Activated gamma-delta T cell treated with Interleukin-2 at 50 U/mL for 16 hours (primary cell): ENCODE measurements at regions not wholly inside any gene's neighbourhood (a gene's known extent, or its start where the extent isn't known, plus 50 kb on each side); places are given as distances from the start of the nearest gene placed in this dataset.
"Not testable (repeated sequence)": the region's sequence is repeated elsewhere in the genome, so short reads cannot be mapped to it uniquely, and the experiment has no call there.

Experiments used
- DNase-seq: peaks from one replicate; pipeline ENCODE4 v3.0.0-alpha.2; 2020

DNA sequence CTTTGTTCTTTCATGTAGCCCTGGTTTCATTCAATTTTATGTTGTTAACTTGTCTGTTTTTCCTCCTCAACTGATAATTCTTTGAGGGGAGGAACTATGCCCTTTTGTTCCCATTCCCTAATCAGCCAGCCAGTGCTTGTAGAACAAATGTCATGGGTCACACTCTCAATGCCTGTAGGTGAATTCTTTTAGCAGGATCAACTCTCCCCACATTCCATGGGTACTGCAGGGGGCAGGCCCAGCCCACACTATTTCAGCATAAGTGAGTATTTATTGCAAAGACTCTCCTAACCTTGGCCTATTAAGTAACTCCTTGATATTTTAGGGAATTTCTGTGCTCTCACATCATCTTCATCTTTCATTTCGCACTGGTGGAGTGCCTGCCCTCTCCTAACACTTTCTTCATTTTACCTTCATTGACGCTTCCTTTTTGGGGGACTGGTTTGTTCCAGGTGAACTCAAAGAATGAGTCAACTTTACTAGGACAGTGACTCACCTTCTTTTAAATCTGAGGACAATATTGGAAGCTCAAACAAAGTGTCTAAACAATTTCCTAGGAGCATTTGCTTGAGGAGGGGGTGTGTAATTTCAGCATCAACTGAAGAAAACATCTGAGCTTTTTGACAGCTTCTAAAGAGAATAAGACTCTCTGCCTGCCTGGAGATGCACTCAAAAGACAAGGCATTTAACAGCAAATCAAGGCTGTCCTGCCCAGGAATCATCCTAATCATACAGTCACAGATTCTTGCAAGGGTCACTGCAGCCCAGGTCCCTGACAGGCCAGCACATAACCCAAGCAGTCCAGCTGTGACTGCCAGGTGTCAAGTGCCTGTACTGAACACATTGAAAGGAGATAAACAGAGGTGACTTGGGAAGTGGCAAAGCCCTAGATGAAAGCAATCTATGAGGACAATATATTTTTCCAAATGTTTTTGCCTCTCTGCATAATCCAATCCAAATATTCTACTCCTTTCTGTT is 208.8 kb upstream of the ADRA1D start:
- no peak for DNase-seq

DNA sequence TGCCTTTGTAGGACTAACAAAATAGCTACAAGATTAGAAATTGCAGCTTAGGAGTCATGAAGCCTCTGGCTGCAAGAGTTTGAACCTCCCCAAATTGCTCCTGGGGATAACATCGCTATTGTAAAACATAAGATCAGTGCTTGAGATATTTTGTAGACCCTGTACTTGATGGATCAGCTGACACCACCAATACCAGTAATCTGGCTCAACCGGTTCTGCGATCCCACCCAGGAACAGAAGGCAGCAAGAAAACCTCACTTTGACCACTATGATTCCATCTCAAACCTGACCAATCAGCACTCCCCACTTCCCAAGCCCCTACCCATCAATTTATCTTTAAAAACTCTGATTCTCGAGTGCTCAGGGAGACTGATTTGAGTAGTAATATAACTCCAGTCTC is 206.9 kb upstream of the ADRA1D start:
- no peak for DNase-seq

DNA sequence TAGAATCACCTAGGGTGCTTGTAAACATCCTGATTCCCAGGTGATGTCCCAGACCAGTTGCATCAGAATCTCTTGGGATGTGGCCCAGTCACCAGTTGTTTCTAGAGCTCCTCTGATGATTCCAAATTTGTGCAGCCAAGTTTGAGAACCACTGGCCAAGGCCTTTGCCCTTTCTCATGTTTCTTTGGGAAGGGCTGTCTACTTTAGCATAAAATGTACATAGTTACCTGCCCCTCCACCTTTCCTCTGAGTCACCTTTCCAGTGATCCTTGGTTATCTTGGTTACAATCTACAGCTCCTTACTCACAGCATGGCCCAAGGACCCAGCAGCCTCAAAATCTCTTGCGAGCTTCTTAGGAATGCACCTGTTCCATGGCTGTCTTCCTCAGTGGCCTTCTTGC is 206.2 kb upstream of the ADRA1D start:
- DNase-seq: no peak

DNA sequence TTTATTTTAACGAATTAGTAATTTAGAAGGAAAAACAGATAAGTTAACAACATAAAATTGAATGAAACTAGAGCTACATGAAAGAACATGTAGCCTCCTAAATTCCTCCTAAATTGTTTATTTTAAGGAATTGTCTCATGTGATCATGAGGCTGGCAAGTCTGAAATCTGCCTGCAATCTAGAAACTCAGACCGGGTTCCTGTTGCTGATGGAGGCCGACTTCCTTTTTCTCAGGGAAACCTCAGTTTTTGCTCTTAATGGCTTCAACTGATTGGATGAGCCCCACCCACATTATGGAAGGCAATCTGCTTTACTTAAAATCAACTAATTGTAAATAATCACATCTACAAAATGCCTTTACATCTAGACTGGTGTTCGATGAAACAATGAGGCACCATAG is 205.0 kb upstream of the ADRA1D start:
- DNase-seq: no peak

DNA sequence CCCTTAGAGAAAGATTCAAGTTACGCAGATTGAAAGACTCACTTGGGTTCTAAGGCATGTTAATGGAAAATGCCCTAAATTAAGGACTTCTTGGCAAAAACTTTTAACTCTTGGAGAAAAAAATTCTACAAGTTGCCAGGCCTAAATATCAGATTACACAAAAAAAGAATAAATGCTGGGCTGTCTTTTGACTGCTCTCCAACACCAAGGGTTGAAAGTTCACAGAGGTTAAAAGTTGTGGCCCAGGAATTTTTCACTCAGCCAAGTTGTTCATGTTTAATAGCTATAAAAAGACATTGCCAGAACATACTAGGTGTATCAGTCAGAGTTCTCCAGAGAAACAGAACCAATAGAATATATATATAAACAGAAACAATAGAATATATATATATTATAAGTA is 204.3 kb upstream of the ADRA1D start:
- no peak for DNase-seq

DNA sequence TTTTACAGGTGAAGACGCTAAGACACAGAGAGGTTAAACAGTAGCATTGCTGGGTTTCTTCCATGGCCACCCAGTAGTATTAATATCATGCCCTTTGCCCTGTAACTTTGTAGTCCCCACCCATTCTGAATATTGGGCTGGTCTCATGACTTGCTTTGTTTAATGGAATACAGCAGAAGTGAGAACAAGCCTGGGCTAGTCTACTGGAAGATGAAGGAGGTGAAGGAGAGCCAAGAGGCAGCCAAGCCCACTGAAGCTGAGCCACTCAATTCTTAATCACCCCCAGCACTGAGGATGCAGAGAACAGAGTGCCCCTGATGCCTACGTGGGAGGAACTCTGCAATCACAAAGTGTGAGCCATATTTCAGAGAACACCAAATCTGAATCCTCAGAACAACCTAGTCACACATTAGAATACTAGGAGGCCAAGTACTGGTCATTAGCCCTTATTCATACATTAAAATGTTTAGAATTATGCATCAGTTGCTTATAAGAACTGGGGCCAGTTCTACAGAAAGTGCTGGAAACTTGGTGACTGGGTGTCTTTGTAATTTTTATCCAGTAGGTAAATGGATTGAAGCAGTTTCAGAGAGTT is 202.5 kb upstream of the ADRA1D start:
- no peak for DNase-seq

DNA sequence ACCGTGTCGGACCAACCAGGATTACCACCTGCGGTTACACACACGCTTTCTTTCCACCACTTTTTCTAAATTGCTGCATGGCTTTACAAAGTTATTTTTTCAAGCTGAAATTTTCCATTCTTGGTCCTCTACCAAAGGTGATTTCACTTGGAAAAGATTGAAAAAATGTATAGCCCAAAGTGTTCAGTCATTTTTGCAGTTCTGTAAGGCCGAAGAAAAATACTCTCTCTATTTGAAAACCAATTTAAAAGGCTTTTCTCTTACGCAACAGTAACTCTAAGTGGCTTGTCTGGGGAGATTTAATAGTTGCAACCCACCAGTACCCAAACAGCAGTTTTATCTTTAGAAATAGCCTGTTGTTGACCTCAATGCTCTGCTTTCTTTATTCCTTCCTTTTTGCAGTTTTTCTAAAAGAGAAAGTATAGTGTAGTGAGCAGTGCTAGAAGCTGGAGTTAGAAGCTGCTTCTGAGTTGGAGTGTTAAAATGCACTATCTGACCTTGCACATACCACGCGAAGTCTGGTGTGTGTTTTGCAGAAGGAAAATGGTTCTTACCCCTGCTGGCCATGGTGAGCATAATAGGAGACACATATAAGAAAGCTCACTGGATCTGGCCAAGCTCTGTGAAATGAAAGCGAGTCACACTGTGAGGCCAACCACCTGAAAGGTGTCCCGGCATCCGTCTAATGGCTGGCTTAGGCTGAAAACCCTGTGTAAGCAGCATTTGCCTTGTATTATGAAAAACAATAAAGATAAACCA is 201.0 kb upstream of the ADRA1D start:
- DNase-seq: no peak

DNA sequence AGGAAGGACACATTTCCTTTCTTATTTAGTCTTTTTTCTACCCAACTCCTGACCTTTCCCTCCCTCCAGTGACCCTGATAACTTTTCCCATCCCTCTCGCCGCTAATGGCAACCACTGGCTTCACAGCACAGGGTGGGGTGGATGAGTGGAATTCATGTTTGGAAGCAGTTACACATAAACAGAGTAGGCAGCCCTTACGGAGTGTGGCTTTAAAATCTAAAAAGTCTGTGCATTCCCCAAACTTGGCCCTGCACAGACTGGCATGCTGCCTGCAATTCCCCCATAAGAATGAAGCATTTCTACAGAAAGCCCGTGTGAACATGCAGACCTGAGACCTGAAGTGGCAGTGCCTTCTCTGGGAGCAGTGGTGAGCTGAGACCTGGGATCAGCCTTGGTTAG is 196.7 kb upstream of the ADRA1D start:
- DNase-seq: no peak

DNA sequence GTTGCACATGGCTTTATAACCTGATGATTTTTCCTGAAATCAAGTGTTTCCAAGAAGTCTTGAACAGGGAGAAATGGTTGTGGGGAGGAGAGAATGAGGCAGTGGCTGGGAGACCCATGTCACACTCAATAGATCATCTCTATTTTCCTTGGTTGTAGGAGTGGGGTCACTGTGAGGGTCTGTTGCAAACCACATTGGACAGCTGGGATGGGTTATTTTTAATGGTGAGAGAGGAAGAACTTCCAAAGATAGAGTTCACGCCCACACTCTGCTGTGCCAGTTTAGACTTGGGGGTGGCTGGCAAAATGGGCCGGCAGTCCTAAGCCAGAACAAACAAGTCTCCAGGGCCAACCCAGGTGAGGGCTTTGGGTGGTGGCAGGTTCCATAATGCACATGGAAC is 196.2 kb upstream of the ADRA1D start:
- no peak for DNase-seq

DNA sequence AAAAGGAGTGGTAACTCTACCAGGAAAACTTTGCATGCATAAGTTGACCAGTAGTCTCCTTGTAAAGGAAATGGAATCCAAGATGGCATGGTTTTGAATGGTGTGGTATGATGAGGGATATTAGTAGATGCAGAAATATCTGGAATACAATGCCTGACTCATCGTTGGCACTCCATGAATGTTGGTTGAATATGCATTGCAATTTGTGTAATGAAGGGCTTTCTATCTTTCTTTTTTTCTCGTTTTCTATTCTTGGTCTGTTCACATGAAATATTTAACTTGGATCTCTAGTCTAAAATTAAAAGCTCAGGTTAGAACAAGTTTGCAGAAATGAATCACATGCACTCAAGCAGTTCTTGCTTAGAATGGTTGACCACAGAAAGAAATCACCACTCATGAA is 195.3 kb upstream of the ADRA1D start:
- DNase-seq: no peak

DNA sequence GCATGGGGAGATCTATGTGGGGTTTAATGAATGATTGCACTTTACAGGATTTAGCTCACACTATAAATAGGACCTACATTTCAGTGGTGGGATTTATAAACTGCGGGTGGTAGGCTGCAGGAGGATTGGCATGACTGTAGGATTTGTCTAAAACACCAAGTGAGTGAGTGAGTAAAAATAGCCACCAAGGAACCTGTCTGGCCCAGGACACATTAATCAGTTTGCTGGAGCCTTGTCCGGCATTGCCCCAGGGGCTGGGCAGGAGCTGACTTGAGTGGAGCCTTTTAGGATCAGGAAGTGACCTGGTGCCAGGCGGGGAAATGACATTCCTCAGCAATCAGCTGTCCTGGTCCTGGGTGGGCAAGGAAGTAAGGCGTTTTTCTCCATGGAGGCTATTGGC is 193.9 kb upstream of the ADRA1D start:
- no peak for DNase-seq

DNA sequence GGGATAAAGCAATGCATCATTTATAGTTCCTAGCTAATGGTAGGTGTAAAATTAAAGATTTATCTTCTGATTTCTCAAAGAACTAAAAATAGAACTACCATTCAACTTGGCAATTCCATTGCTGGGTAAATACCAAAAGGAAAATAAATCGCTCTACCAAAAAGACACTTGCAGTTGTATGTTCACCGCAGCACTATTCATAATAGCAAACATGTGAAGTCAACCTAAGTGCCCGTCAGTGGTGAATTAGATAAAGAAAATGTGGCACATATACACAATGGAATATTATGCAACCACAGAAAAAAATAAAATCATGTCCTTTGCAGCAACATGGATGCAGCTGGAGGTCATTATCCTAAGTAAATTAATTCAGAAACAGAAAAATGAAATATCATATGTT is 192.8 kb upstream of the ADRA1D start:
- DNase-seq: no peak

DNA sequence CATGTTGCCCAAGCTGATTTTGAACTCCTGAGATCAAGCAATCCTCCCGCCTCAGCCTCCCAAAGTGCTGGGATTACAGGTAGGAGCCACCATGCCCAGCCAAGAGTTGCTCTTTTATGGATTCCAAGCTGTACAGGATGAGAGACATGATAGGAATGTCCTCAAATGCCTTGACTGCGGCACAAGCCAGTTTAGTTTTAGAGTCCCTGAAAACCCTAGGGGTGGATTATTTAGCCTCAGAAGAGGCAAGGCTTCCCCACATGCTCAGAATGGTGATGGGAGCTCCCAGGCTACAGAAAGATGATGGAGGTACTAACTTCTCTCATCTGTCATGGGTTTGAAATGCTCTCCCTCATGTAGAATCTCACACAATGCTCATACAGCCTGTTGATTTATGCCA is 192.1 kb upstream of the ADRA1D start:
- no peak for DNase-seq

DNA sequence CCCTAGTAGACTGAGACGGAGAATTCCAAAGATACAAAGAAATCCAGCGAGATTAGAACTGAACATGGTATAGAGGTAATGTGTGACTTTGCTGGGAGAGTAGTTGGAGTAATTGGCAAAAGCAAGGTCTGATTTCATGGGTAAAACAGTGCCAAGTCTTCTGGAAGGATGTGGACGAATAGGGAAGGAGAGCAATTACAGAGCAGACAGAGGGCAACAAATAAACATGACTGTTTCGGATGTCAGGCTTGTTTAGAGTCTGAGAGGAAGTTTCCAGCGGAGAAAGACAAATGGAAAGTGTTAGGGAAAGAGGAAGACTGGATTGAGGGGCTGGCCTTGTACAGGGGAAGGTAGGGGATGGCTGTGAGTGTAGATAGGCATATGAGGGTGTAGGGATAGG is 190.4 kb upstream of the ADRA1D start:
- no peak for DNase-seq

DNA sequence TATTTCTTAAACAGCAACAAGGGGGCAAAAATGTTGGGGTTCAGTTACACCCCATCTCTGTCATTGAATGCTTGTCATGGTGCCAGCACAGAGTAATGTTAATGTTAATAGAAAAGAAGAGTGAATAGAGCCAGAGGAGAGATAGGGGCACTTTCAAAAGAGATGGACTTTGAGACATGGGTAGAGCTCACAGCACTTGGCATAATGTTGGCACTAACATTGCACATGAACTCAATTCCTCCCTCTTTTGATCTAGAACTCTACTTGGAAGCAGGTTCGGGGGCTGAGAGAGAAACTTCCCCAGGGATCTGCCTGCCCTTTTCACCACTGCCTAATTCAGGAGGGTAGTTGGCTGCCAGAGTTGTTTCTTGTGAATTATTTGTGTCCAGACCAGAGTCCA is 188.0 kb upstream of the ADRA1D start:
- DNase-seq: no peak

DNA sequence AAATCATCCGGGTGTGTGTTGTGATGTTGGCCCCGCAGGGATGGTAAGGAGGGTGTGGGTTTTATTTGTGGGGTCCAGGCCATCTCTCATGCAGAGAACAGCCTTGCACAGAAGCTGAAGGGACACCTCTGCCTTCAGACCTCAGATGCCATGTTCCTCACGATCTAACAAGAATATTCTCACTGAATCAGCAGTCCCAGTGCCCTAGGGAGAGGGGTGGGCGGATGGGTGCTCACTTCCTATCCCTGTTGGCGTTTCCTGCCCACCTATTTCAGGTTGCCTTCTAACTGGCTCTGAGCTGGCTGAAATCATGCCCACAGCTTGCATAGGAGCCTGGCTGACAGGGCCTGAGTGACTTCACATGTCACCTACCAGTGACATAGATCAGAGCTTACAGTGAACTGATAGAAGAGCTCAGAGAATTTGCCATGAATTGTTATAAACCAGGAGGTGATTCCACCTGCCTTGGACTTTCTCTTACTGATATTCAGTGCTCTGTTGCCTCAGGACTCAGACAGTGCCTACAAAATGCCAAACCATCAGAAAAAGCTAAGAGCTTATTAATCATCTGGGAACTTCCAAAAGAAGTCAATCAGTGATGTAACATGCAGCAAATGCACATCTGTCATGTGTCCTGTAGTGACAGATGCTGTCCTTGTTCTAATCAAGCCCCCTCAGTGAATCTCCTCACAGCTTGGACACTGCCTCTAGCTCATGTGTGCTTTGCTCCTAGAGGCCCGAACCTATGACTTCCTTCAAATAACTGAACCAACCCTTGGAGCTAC is 186.8 kb upstream of the ADRA1D start:
- no peak for DNase-seq

DNA sequence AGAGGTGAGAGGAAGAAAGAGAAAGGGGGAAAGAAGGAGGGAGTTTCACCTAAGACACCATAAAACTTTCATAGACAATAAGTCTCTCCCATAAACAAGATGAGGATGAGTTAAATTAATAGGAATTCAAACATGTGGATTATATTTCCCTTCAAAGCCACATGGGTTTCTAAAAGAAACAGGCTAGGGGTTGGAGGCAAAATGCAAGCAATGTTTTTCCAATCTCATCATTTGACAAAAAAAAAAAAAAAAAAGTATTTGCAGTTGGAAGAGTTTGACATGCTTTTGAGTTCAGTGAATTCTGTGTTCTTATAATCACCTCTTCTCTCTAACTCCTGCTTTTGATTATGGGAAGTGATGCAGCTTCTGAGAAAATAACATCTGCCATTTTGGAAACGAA is 186.1 kb upstream of the ADRA1D start:
- DNase-seq: no peak

DNA sequence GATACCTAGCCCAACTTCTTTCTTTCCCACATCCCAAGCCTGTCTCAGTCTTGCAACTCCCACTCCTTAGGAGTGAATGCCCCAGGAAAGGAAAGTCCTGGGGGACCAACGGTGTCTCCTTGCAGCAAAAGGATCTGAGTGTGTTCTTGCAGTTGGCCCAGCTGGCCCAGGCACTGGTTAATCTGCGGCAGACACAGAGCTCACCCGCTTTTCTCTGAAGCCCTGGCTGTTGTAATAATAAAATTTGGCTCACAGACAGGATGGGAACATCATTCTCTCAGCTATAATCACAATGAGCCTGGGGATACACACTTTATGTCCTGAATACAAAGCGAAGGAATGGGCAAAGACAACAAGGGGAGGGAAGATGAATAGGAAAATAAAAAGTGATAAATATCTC is 185.6 kb upstream of the ADRA1D start:
- no peak for DNase-seq

DNA sequence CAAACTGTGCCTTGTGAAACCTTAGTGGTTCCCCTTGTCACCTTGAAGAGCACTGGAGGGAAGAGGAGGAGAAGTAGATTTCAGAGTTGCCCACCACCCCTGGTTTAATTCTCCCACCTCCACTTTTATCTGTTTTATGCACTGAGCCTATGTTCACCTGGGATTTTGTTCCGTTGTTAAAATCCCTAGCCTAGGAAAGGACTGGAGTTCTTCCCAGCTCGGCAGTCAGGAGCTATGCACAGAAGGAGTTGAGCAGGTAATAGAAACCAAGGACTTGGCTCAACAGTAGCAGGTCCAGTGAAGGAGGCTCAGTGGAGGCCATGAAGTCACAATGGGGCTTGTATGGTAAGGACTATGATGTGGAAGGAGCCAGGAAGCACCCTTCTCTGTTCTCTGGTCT is 182.4 kb upstream of the ADRA1D start:
- no peak for DNase-seq

DNA sequence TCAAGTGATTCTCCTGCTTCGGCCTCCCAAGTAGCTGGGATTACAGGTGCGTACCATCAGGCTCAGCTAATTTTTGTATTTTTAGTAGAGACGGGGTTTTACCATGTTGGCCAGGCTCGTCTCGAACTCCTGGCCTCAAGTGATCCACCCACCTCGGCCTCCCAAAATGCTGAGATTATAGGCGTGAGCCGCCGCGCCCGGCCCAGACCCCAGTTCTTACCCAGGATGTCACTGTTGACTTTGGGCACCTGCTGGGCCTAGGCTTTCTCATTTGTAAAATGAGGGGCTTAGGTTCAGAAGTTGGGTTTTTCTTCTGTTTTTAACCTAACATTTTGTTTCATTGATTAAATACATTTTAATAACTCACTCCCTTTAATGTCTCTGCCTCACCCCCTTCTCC is 181.7 kb upstream of the ADRA1D start:
- not testable (repeated sequence) for DNase-seq

DNA sequence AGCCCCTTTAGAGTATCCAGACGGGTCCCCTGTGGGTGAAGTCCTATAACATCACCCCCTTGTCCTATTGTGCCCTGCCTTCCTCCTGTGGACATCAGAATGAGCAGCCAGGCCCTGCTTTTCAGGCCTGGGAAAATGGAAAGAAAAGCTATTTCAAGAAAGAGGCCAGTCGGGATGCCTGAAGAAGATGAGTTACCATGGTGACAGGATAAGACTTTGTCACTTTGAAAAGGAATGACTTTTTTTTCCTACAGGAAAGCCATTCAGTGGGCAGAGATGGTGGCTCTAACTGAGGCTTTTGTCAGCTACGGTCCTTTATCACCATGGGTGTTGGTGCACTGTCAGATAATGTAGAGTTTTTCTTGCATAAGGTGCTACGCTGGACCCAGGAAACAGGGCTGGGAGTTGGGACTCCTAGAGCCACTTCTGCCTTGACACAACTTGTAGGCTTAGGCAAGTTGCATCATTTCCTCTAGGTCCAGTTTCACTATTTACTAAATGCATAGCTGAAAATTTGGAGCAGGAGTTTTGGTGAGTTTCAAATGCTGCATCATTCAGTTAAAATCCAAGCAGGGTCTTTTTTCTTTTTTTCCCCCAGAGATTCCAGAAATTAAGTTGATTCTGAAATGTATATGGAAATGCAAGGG is 179.0 kb upstream of the ADRA1D start:
- no peak for DNase-seq

DNA sequence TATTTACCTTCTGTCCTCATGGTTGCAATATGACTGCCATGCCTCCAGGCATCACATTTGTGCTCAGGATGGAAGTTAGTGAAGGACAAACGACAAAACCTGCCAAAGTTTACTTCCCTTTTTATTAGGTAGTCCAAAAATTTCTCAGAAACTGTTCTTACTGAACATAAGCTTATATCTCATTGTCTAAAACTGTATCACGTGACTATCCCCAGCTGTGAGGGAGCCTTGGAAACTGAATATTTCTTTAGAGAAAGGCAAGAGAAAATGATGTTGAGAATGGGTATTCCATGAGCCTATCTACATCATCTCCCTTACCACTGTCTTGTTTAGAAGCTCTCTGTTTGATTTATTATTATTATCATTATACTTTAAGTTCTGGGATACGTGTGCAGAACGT is 169.1 kb upstream of the ADRA1D start:
- DNase-seq: no peak

DNA sequence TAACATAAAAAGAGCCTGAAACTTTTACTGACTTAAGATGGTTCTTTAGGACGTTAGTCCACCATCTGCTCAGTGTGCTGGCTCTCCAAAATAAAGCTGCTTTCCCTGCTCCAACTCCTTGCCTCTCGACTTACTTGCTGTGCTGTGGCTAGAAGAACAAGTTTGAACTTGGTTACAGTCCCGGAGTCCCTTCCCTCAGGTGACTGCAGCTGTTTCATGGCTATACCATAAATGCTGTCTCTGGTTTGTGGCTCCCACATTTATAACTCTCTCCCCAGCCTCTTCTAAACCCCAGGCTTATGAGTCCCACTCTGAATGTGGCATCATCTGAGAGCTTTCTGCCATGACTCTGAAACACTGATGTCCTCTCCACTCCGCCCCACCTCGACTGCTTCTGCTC is 166.2 kb upstream of the ADRA1D start:
- DNase-seq: no peak
